Adrenal gland (tissue), 5 donors: ENCODE measurements at regions not wholly inside any gene's neighbourhood (a gene's known extent, or its start where the extent isn't known, plus 50 kb on each side); places are given as distances from the start of the nearest gene placed in this dataset.

Experiments used
- POLR2A ChIP-seq, 2 donors: fragments of 450-650 bp; IDR thresholded peaks; one replicate each; pipeline ENCODE4 v1.6.1; 2017; ENCODE audit warnings: antibody characterized with exemption in 2 of 2, mild to moderate bottlenecking in 2 of 2, moderate library complexity in 1 of 2
- TF ChIP-seq, protein P1 (sequence below), 6 experiments: fragments of 450-650 bp in 4 of 6; fragments of 200-600 bp in 2 of 6; sonication (generic) in 1 of 6; IDR thresholded peaks; 1 replicate in 5 of 6; 2 replicates in 1 of 6; pipeline versions ENCODE4 v1.5.1 to v1.8.0; 2016 to 2021; ENCODE audit warnings: antibody characterized with exemption in 6 of 6, mild to moderate bottlenecking in 2 of 6, moderate library complexity in 1 of 6
- donor health status: DM: no; HTN: no; CAD: no.

DNA sequence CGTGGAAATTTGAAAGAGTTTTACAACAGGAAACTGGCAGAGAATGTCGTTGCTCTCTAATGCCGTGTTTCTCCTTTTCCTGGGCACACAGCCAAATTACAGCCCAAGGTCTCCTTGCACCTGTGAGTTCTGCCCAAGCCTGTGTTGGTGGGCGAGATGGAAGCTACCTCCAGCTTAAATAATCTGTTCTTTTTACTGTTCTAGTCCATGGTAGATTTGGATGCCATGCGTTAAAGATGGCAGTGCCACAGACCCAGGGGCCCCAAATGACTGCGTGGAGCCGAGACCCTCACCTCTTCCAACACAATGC lies 92.6 kb upstream of the IRX4 start:
- no peak for TF ChIP-seq POLR2A (IDR thresholded peaks at IDR 0.05)
- TF ChIP-seq, protein P1, sequence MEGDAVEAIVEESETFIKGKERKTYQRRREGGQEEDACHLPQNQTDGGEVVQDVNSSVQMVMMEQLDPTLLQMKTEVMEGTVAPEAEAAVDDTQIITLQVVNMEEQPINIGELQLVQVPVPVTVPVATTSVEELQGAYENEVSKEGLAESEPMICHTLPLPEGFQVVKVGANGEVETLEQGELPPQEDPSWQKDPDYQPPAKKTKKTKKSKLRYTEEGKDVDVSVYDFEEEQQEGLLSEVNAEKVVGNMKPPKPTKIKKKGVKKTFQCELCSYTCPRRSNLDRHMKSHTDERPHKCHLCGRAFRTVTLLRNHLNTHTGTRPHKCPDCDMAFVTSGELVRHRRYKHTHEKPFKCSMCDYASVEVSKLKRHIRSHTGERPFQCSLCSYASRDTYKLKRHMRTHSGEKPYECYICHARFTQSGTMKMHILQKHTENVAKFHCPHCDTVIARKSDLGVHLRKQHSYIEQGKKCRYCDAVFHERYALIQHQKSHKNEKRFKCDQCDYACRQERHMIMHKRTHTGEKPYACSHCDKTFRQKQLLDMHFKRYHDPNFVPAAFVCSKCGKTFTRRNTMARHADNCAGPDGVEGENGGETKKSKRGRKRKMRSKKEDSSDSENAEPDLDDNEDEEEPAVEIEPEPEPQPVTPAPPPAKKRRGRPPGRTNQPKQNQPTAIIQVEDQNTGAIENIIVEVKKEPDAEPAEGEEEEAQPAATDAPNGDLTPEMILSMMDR (IDR thresholded peaks at IDR 0.05) = no peak
